ENCODE measurements at regions not wholly inside any gene's neighbourhood (a gene's known extent, or its start where the extent isn't known, plus 50 kb on each side); places are given as distances from the start of the nearest gene placed in this dataset.

DNA sequence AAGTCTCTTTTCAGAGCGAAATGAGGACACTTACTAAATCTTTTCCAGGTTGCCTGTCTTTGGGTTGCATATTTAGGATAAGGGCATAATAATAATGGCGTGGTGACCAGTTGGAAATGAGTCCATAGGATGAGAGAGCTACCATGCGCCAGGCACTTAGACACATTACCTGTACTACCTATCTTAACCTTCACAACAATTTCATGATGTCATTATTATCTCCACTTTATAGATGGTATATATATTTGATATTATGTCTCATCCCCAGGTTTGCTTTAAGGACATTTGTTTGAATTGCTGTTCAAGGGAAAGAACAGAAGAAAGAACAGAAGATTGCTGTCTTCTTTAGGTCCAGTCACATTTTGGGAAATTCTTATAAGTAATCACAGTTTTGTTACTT is 182.0 kb upstream of the STARD13 start:
- no peak for DNase-seq (ENCODE audit: low read depth)

DNA sequence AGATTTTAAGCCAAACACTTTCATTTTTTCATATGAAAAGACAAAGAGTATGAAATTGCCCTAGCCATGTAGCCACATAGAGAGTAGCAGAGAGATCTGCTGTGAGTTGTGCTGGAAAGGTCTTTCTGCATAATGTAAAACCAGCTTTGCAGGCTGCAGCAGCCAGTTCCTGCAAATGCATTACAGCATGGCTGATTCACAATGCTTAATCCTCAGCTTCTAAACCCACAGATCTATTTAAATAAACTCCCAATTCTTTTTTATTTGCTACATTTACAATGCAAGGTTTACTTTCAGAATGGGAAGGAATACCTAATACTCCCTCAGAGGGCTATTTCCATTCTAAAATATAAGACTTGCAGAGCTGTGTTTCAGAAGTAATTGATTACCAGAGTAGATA is 185.6 kb upstream of the STARD13 start:
- no peak for DNase-seq (ENCODE audit: low read depth)

DNA sequence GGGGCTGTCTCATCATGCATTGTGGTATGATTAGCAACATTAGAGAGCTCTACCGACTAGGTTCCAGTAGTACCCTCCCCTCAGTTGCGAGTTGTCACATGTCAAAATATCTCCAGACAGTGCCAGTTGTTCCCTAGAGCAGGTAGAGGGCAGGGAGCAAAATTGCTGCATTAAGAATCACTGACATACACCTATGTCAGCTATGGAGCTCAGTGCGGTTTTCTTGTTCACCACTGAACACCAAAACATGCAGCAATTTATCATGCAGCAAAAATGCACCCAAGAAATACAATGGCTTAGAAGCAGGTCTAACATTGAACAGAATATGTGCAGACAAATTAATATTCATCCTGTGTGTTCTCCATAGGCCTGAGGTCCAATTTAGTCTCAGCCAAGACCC is 186.9 kb upstream of the STARD13 start:
- DNase-seq (ENCODE audit: low read depth), result no peak

DNA sequence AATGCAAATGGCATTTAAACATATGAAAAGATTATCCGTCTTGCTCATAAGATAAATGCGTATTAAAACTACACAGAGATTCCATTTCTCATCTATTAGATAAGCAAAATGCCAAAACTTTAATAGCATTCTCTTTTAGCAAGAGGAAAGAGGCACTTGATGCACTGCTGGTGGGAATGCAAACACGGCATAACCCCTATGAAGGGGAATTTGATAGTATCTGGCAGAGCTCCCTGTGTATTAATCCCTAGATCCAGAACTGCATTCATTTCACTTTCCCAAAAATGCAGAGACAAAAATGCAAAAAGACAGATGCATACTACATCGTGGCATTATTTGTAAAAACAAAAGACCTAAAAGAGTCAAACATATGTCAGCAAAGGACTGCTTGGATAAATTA is 193.6 kb upstream of the STARD13 start:
- DNase-seq (ENCODE audit: low read depth), result no peak

DNA sequence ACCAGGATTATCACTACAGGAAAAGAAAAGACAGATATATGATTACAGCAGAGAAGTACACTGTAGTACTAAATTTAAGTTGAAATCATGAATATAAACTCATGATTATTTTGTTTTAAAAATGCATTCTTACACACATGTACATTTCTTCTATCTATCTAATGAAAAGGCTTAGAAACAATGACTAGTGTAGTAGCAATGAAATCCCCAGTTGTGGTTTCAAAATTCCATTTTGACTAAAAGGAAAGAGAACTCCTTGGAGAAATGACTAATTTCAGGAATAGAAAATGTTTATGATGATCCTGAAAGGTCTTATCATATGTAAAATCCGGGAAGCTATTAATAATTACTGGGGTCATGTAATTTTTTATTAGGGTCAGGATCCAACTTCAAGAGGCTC is 195.0 kb upstream of the STARD13 start:
- no peak for DNase-seq (ENCODE audit: low read depth)

DNA sequence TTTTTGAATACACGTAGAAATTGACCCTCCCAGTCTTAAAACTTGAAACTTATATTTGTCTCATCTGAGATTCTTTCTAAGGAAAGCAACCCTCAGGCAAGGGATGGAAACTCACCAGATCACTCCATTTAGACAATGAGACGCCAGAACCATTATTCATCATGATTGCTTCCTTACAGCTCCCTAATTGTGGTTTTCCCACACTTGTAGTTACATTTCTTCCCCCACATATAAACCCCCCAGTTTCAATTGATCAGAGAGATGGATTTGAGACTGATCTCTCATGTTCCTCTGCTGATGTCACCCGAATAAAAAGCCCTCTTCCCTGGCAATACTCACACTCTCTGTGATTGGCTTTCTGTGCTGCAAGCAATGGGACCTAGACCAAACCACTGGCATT is 197.9 kb upstream of the STARD13 start:
- DNase-seq (ENCODE audit: low read depth), result no peak

DNA sequence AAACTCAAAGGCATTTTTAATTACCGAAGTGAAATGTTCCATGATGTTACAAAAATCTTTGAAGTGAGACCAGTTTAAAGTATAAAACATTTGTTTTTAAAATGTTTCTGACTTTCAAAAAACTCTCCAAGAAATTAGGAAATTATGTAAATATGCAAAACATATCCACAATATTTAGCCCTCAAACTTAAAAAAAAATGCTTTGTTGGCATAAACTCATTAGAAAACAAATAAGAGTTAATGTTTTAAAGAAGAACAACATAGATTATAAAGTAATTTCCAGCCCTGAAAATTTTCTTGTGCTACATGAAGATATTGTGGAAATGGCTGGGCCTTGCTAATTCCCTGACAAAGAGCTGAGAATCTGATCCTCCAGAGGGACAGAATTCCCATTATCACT is 199.7 kb upstream of the STARD13 start:
- no peak for DNase-seq (ENCODE audit: low read depth)

DNA sequence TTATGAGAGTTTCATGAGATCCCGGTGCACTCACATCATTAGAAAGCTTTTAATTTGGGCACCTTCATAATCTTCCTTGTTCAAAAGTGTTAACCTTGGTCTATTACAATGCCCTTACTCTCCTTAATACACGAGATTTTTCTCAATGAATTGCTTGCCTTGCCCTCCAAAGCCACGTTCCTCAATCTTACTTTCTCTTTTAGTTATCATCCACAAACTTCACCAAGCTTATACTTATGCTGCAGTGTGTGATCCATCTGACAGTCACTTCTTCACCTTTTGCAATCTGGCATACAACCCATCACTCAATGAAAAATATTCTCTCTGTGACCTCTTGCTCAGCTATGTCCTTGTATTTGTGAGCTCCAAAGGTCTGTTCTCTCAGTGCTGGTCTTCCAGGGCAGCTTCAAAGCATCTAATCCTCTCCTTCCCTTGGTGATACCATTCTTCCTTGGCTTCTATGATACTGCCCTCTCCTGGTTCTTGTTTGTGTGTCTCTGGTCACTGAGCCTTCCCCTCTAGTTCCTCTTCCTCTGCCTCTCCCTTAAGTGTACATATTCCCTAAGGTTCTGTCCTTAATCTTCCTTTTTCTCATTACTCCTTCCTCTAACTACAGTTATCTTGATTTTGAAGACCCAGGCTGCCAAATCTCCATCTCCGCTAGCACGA is 202.2 kb upstream of the STARD13 start:
- no peak for DNase-seq (ENCODE audit: low read depth)

DNA sequence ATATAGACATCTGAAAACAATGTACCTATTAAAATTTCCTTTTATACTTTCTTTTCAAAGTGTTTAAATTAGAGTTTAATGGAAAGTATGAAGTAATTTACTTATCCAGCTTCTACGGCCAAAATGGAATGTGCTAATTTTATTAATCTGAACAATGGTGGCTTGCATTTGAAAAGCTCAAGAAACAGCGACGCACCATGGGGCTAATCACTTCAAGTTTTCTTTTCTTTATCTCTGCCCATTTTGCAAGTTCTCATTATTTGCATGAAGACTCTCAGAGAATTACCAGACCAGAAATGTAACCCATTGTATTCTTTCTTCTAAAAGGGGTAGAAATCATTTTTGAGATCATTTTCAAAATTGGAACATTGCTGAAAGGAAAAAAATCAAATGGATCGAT is 204.0 kb upstream of the STARD13 start:
- no peak for DNase-seq (ENCODE audit: low read depth)

DNA sequence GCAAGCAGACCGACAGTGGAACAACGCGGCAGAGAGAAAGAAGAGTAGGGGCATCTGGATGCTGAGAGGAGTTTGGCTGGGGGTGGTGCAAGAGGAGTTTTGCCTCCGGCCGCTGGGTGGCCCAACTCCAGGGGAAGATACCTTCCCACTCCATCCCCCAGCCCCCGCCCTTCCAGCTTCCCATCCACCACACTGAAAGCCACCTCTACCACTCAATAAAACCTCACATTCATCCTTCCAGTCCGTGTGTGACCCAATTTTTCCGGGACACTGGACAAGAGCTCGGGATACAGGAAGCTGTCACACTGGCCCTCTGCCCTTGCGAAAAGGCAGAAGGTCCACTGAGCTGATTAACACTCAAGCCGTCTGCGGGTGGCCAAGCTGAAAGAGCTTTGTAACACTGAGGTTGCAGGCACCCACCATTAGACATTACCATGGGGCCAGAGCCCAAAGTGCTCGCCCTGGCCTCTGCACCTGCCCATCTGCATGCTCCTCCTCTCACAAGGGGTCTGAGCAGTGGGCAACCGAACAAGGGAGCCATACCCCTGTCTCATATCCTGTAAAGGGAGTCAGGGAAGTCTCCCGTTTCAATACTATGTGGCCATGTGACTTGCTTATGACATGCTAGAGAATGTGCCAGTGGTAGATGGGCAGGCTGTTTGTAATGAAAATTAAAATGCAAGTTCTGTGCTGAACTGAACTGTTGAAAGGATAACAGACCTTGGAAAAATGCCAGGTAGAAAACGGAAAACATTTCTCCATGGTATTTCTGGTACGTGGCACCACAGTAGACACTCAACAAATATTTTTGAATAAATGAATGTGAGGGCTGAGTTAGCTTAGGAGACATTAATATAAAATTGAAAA is 205.1 kb upstream of the STARD13 start:
- DNase-seq (ENCODE audit: low read depth), result no peak

DNA sequence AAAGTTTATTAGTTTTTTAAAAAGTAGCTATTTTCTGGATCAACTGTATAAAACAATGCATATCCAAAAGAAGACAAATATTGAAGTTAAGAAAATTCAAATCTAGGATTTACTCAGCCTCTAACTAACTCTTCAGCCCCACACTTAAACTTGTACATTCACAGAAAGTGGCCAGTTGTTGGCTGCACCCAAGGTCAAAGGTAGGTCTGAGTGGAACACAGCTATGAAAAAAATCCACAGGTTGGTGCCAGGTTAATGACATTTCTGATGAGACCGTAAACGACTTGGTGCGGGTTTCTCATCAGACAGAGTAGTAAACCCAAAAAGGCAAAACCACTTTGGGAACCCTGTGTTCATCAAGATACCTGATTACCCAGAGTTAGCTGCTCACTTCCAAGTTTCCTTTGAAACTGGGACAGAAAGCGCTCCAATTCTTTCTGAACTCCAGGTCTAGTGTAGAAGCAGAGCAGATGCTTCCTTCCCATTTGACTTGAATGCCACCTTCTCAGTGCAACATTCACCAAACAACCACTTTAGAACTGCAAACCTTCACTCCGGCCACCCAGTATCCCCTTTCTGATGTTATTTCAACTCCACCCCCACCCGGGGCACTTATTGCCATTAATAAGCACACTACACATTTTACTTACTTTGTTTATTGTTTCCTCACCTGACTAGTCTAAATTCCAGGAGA is 208.3 kb upstream of the STARD13 start:
- DNase-seq (ENCODE audit: low read depth), result no peak

DNA sequence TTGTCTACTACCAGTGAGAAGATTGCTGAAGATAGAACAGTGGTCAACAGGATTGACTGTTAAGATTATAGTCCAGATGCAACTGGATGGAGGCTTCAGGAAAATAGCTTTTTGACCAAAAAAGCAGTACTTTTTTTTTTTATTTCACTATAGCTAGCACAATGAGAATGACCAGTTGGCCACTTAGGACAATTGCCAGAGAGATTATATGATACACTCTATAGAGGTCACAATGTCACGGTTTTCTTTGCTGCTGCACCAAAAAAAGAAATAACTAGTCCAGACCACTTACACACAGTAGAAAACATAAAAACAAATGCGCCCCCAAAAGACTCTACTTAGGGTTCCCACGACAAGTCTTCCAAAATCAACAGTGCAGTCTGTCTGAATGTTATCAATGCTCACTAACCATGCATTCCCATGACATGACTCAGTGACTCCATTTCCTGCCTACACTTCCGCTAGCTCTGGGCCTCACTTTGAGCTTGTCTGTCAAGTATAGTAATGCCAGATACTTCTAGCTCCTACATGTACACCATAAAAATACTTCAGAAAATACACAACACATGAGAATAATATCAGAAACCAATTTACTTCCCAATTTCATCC is 209.1 kb upstream of the STARD13 start:
- DNase-seq (ENCODE audit: low read depth), result no peak

DNA sequence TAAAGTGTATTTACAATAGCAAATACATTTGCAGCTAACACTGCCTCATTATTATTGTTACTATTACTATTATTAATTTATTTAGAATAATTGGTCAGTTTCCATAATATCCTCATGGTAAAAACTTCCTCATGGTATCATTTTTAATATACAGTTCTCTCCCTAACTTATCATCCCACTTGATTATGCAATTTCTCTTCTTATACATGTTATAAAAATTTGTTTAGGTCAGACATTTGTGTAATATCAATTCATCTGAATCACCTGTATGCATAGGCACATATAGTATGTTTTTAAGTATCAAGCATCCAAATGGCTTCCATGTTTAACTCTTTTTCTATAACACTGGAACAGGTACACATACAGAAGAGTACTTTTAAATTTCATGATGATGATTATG is 210.8 kb upstream of the STARD13 start:
- no peak for DNase-seq (ENCODE audit: low read depth)

DNA sequence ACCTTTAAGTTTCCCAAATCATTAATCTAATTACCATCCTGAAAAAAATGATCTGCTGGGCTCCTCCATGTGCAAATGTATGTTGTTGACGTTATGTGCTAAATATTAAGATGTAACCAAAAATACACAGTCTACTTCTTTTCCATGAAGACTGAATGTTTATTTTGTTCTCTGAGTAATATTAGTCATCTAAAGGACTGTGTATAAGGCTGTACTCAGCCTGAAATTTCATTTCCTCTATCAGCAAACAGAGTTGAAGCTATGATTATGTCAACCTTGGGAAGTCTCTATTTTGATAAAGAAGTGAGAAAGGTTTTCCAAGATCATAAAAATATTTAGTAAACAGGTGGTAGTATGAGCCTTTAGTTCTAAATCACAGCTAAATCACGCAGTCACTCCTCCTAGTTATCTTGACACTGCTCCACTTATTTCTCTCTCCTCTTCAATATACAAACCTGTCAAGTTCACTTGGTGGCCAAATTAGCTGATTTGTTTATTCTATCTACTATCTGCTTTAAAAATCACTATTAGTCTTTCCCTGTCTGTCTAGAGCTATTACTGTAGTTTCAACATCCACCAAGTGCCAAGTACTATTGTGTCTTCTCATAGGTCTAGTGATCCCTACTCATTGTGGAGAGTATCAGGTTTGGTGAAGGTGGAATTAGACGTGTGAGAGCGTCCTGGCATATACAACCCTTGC is 211.7 kb upstream of the STARD13 start:
- no peak for DNase-seq (ENCODE audit: low read depth)

DNA sequence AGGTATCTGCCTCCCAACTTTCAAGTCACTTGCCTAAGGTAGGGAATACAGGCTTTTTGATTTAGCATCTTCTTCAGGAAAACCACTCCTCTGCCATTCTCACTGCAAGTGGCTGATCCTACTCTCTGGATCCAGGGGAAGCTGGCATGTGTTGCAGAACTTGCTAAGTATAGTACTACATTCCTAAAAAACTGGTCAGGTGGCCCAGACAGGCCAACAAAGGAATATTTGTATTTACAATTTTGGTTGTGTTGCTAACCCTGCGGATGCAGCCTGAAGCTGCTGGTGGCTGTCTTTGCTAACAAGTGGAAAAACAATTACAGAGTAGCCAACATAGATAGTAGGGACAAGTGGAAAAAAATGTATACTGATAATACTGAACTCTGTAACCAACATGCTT is 222.5 kb upstream of the STARD13 start:
- DNase-seq (ENCODE audit: low read depth), result no peak

DNA sequence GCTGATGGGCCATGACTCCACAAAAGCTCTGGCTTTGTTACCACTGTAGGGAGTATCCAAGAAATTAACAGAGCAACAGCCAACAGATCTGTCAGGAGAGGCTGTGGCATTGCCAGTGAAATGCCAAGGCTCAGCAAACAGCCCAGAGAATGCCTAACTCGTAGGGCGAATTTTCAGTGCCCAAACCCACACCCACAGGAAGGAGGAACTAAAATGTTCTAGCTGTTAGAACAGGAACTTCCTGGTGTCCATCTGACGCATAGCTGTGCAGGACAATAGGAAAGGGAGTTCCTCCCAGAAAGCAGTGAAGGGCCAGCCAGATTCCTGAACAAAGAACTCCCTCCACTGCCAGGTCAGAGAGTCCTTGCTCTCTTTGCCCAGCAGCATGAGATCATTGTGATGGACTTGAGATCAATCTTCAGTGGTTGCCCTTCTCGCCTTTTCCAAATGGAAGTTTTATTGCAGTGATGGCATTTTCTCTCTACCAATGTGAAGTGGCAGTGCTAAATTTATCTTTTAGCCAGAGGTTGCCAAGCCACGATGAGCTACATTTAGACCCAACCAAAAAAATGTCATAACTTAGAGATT is 224.2 kb upstream of the STARD13 start:
- no peak for DNase-seq (ENCODE audit: low read depth)

DNA sequence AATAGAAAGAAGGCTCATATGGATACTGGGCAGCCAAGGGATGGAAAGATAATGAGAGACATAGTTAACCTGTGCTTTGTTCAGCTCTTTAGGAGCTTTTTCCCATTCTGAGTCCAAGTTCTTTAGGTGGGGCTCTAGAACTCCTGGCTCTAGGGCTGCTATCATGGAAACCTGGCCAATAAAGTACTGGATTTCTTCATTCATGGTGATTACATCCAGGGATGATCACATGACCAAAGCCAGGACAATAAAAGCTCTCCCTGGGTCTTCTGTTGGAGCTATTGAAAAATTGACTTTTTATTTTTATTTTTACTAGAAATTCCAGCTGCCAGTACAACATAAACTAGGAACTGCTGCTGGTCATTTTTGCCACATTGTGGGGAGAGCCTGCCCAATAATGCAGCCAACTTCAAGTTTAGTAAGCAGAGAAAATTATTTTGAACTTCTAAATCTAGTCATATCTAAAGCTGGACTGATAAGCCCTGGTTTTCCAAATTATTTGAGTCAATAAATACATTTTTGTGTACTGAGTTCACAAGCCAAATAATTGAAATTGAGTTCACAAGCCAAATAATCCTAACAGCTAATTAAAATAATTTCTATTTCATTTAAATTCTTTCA is 224.9 kb upstream of the STARD13 start:
- DNase-seq (ENCODE audit: low read depth), result no peak

DNA sequence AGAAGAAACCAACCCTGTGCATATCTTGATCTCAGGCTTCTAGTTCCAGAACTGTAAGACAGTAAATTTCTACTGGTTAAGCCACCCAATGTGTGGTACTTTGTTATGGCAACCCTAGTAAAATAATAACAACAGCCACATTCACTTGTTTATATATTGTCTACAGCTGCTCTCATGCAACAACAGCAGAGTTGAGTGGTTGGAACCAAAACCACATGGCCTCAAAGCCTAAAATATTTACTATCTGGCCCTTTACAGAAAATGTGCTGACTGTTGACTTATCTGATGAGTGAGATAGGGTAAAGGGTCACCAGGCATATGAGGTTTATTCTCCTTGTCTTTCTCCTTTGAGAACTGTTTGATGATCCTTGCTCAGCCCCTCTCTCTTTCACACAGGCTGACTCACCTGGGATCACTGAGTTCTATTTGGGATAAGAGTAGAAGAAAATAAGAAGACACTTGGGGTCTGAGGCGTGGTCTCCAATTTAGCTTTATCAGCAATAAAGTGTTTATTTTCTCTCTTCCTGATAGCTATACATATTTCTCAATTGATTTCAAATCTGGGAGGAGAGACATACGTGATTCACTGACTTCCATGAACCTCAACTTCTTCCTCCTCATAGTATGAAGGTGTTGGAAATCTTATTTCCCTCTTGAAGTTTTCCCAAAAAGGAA is 227.5 kb upstream of the STARD13 start:
- DNase-seq (ENCODE audit: low read depth), result no peak

DNA sequence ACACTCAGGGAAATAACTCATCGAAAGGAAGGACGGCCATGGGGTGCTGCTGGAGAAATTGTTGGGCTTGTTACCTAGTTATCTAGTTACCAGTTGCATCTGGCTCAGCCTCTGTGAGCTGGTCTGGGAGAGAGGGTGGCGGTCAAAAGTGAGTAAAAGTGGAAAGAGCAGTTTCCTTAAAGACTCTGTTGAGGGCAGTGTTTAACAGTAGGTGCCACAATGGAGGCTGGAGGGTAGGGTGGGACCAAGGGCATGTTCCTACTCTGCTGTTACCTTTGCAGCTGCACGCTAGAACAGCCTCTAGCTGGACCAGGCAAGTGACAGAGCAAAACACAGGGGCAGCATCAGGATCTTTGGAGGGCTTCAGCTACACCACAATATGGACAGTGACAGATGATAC is 228.8 kb upstream of the STARD13 start:
- DNase-seq (ENCODE audit: low read depth), result no peak

DNA sequence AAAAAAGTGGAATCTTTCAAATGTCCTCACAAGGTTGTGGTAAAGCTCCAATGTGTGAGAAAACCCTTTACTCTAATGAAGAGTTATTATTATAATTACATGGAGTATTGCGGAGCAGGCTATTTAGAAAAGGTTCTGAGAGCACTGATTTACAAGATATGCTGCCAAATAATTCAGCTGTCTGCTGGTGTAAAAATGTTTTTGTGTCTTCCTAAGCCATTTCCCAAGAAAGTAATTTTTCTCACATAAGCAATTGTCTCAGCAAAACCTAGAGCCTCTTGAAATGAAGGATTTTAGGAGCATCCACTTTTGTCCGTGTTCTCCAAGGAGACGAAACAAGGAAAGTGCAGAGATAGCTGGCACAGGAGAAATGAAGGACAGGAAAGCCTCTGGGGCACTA is 229.6 kb upstream of the STARD13 start:
- no peak for DNase-seq (ENCODE audit: low read depth)

DNA sequence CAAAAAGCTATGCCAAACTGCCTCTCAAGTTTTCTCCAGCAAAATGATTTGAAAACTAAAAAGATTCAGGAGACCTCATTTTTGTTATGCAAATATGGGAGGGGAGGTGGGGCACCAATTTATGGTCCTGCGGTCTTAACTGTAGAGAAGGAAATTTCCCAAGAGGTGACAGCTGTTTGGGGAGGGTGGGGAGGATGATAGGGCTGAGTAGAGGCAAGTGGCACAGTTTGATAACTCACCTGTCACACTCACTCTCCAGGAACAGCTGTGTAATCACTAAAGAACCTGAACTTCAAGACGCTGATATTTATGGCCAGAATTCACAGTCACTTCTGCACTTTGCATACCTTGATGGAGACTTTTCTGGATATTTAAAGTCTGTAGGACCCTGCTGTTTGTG is 232.9 kb upstream of the STARD13 start:
- no peak for DNase-seq (ENCODE audit: low read depth)

Measured in activated T-cell treated with anti-CD3 and anti-CD28 coated beads for 24 hours (primary cell).